Transverse colon (tissue), 4 donors: ENCODE measurements at regions not wholly inside any gene's neighbourhood (a gene's known extent, or its start where the extent isn't known, plus 50 kb on each side); places are given as distances from the start of the nearest gene placed in this dataset.

Source experiments
- CTCF ChIP-seq, 5 experiments: fragments of 200-600 bp in 3 of 5; fragments of 450-650 bp in 2 of 5; sonication (generic) in 3 of 5; IDR thresholded peaks; 1 replicate in 2 of 5; 2 replicates in 3 of 5; pipeline ENCODE4 v1.5.1; 2016 to 2017; ENCODE audit warnings: antibody characterized with exemption in 5 of 5, inconsistent platforms in 3 of 5, mild to moderate bottlenecking in 2 of 5, moderate library complexity in 1 of 5
- POLR2A ChIP-seq: fragments of 450-650 bp; IDR thresholded peaks from one replicate; pipeline ENCODE4 v1.6.1; 2016; ENCODE audit warnings: antibody characterized with exemption, mild to moderate bottlenecking, moderate library complexity
- POLR2AphosphoS5 ChIP-seq, 3 donors: sonication (generic); formaldehyde crosslinking; IDR thresholded peaks; one replicate each; pipeline ENCODE4 v1.6.1; 2016; ENCODE audit warnings: antibody characterized with exemption in 3 of 3

- no peak for TF ChIP-seq CTCF (IDR thresholded peaks at IDR 0.05)
- no peak for TF ChIP-seq POLR2A
- TF ChIP-seq POLR2AphosphoS5 (IDR thresholded peaks at IDR 0.05): no peak
These were observed 71.7 kb upstream of the TNFSF18 start for GRCh38 chr1:173122344-173122935.
